ENCODE measurements at regions not wholly inside any gene's neighbourhood (a gene's known extent, or its start where the extent isn't known, plus 50 kb on each side); places are given as distances from the start of the nearest gene placed in this dataset.
A peak's percentile ranks its signal among the peaks of the same experiment; 100 is the strongest.

DNA sequence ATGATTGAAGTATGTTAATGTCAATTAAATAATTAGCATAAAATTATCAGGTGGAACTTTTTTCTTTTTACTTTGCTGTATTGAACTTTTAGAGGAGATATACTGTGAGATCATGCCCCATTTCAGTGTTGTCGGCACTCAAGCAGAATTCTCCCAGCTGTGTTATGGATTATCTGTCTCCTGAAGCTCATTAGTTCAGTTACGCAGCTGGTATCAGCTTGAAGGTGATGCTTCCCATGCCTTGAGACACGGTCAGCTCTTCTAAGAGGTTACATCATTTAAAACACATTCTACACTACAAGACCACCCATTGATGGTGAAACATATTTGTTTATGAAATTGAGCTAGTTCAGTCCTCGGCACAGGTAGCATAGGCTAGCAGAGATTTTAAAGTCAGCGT, 68.9 kb upstream of the PHACTR2 start:
- no peak overlapping the region for H2BK5ac ChIP-seq (ENCODE audit: low read depth, low read length, poor library complexity)
- no peak for DNase-seq
- WGBS (ENCODE audit: extremely low coverage, insufficient coverage, insufficient read length) = no CpG with 5 or more reads among the region's 5 CpGs

DNA sequence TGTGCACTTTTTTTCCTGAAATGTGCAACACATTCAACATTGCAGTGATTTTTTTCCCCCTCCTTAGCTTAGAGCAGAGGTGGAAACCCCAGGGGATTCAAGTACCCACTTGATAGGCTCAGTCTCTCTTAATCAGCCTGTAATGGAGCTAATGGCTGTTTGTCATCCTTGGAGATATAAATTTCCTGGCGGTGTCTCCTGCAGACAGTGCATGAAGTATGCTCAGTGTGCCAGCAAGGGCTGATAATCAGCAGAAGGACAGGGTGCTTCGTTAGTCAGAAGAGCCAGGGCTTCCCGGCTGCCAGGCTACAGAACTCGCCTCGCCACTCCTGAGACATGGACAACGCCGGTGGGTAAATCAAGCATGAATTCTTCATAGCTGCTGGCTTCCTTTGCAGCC, 69.8 kb upstream of the PHACTR2 start:
- H3K27ac ChIP-seq (ENCODE audit: low read depth, low read length) = no peak overlapping the region
- H3K4me3 ChIP-seq (ENCODE audit: low read depth, low read length) = no peak overlapping the region
- no peak overlapping the region for H2AFZ ChIP-seq (ENCODE audit: insufficient read depth, low read length, poor library complexity)
- H3K36me3 ChIP-seq (ENCODE audit: control insufficient read depth in 1 of 2, insufficient read depth in 2 of 2, low read length in 2 of 2) = no peaks in the 10 kb centered on the region
- no peak overlapping the region for H3K18ac ChIP-seq (ENCODE audit: low read length)
- no peak overlapping the region for H3K23ac ChIP-seq (ENCODE audit: low read length)
- no peak overlapping the region for H3K4ac ChIP-seq (ENCODE audit: low read depth, low read length)
- no peaks in the 10 kb centered on the region for H3K4me1 ChIP-seq (ENCODE audit: control insufficient read depth in 1 of 2, insufficient read depth in 2 of 2, low read length in 2 of 2)
- H3K27me3 ChIP-seq (ENCODE audit: insufficient read depth, low read length) = no peaks in the 10 kb centered on the region
- no peak overlapping the region for H2BK5ac ChIP-seq (ENCODE audit: low read depth, low read length, poor library complexity)
- WGBS (ENCODE audit: extremely low coverage, insufficient coverage, insufficient read length) = no CpG with 5 or more reads among the region's 7 CpGs
- H4K91ac ChIP-seq (ENCODE audit: low read depth, low read length) = no peak overlapping the region
- H3K9ac ChIP-seq (ENCODE audit: low read length) = no peak overlapping the region
- no peaks in the 10 kb centered on the region for H3K79me1 ChIP-seq (ENCODE audit: low read length)
- H3K79me2 ChIP-seq (ENCODE audit: control insufficient read depth, insufficient read depth, low read length, poor library complexity) = no peaks in the 10 kb centered on the region
- no peak overlapping the region for H2AK5ac ChIP-seq (ENCODE audit: low read length)
- no peak overlapping the region for H4K12ac ChIP-seq (ENCODE audit: low read depth, low read length)
- no peak overlapping the region for H3K14ac ChIP-seq (ENCODE audit: low read length)
- H3K9me3 ChIP-seq (ENCODE audit: insufficient read depth, low read depth, low read length) = no peaks in the 10 kb centered on the region
- no peak overlapping the region for H2BK12ac ChIP-seq (ENCODE audit: low read length)
- peak in 1 of 2 donors; percentile 27 for DNase-seq
- H2BK120ac ChIP-seq (ENCODE audit: insufficient read depth, low read length, poor library complexity) = no peak overlapping the region
- H4K8ac ChIP-seq (ENCODE audit: low read depth, low read length) = no peak overlapping the region
- no peak overlapping the region for H3K4me2 ChIP-seq (ENCODE audit: low read length)

More for the DNA sequence above, 68.9 kb upstream of the PHACTR2 start:
- no peak overlapping the region for H3K23ac ChIP-seq (ENCODE audit: low read length)
- no peak overlapping the region for H4K8ac ChIP-seq (ENCODE audit: low read depth, low read length)
- H3K4ac ChIP-seq (ENCODE audit: low read depth, low read length) = no peak overlapping the region
- H3K9ac ChIP-seq (ENCODE audit: low read length) = no peak overlapping the region
- no peaks in the 10 kb centered on the region for H3K79me2 ChIP-seq (ENCODE audit: control insufficient read depth, insufficient read depth, low read length, poor library complexity)
- no peak overlapping the region for H2AFZ ChIP-seq (ENCODE audit: insufficient read depth, low read length, poor library complexity)
- H2BK12ac ChIP-seq (ENCODE audit: low read length) = no peak overlapping the region
- H3K4me1 ChIP-seq (ENCODE audit: control insufficient read depth in 1 of 2, insufficient read depth in 2 of 2, low read length in 2 of 2) = no peaks in the 10 kb centered on the region
- no peaks in the 10 kb centered on the region for H3K79me1 ChIP-seq (ENCODE audit: low read length)
- H3K27me3 ChIP-seq (ENCODE audit: insufficient read depth, low read length) = no peaks in the 10 kb centered on the region
- H2AK5ac ChIP-seq (ENCODE audit: low read length) = no peak overlapping the region
- H3K9me3 ChIP-seq (ENCODE audit: insufficient read depth, low read depth, low read length) = no peaks in the 10 kb centered on the region
- no peak overlapping the region for H3K14ac ChIP-seq (ENCODE audit: low read length)
- no peaks in the 10 kb centered on the region for H3K36me3 ChIP-seq (ENCODE audit: control insufficient read depth in 1 of 2, insufficient read depth in 2 of 2, low read length in 2 of 2)
- no peak overlapping the region for H2BK120ac ChIP-seq (ENCODE audit: insufficient read depth, low read length, poor library complexity)
- no peak overlapping the region for H4K12ac ChIP-seq (ENCODE audit: low read depth, low read length)
- no peak overlapping the region for H4K91ac ChIP-seq (ENCODE audit: low read depth, low read length)
- no peak overlapping the region for H3K4me3 ChIP-seq (ENCODE audit: low read depth, low read length)
- H3K4me2 ChIP-seq (ENCODE audit: low read length) = no peak overlapping the region
- H3K27ac ChIP-seq (ENCODE audit: low read depth, low read length) = no peak overlapping the region
- no peak overlapping the region for H3K18ac ChIP-seq (ENCODE audit: low read length)

GRCh38 chr6:143607168-143607567, 70.6 kb upstream of the PHACTR2 start:
- H3K9ac ChIP-seq (ENCODE audit: low read length) = no peak overlapping the region
- H2AFZ ChIP-seq (ENCODE audit: insufficient read depth, low read length, poor library complexity) = no peak overlapping the region
- no peak overlapping the region for H3K27ac ChIP-seq (ENCODE audit: low read depth, low read length)
- H3K14ac ChIP-seq (ENCODE audit: low read length) = no peak overlapping the region
- no peaks in the 10 kb centered on the region for H3K79me1 ChIP-seq (ENCODE audit: low read length)
- no peak overlapping the region for H3K4me2 ChIP-seq (ENCODE audit: low read length)
- H2AK5ac ChIP-seq (ENCODE audit: low read length) = no peak overlapping the region
- H3K79me2 ChIP-seq (ENCODE audit: control insufficient read depth, insufficient read depth, low read length, poor library complexity) = no peaks in the 10 kb centered on the region
- H4K12ac ChIP-seq (ENCODE audit: low read depth, low read length) = no peak overlapping the region
- no peak for DNase-seq
- no peak overlapping the region for H3K23ac ChIP-seq (ENCODE audit: low read length)
- H3K4me3 ChIP-seq (ENCODE audit: low read depth, low read length) = no peak overlapping the region
- H3K27me3 ChIP-seq (ENCODE audit: insufficient read depth, low read length) = no peaks in the 10 kb centered on the region
- H2BK12ac ChIP-seq (ENCODE audit: low read length) = no peak overlapping the region
- no peak overlapping the region for H4K91ac ChIP-seq (ENCODE audit: low read depth, low read length)
- whole genome bisulfite sequencing (ENCODE audit: extremely low coverage, insufficient coverage, insufficient read length) = no CpG with 5 or more reads among the region's 7 CpGs
- no peaks in the 10 kb centered on the region for H3K9me3 ChIP-seq (ENCODE audit: insufficient read depth, low read depth, low read length)
- no peak overlapping the region for H2BK120ac ChIP-seq (ENCODE audit: insufficient read depth, low read length, poor library complexity)
- H3K18ac ChIP-seq (ENCODE audit: low read length) = no peak overlapping the region
- H3K4me1 ChIP-seq (ENCODE audit: control insufficient read depth in 1 of 2, insufficient read depth in 2 of 2, low read length in 2 of 2) = no peaks in the 10 kb centered on the region
- no peak overlapping the region for H2BK5ac ChIP-seq (ENCODE audit: low read depth, low read length, poor library complexity)
- no peaks in the 10 kb centered on the region for H3K36me3 ChIP-seq (ENCODE audit: control insufficient read depth in 1 of 2, insufficient read depth in 2 of 2, low read length in 2 of 2)
- H3K4ac ChIP-seq (ENCODE audit: low read depth, low read length) = no peak overlapping the region
- H4K8ac ChIP-seq (ENCODE audit: low read depth, low read length) = no peak overlapping the region

DNA sequence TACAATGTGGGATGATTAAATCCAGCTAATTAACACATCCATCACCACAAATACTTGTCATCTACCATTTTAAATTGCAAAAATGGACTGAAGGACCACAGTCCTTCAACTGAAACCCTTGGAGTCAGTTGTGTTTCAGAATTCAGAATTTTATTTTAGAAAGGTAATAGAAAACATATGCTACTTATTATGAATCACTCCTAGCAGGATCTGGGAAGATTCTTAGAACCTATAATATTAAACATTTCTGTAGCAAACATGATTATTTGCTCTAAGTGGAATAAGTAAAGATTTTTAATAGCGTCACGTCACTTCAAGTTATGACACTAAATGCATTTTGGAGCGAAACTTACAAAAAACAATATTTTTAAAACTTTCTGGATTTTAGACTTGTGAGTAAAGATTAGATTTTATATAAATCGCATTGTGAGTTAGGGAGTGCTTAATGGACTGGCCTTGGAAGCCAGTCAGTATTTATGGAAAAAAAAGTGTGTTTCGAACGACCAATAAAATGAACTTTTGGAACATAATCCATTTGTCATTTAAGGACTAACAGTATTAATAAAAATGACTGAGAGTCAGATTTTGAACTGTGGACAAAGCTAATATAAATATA, 71.8 kb upstream of the PHACTR2 start:
- H3K79me2 ChIP-seq (ENCODE audit: control insufficient read depth, insufficient read depth, low read length, poor library complexity) = no peaks in the 10 kb centered on the region
- H3K36me3 ChIP-seq (ENCODE audit: control insufficient read depth in 1 of 2, insufficient read depth in 2 of 2, low read length in 2 of 2) = no peaks in the 10 kb centered on the region
- no peak overlapping the region for H3K4me3 ChIP-seq (ENCODE audit: low read depth, low read length)
- H3K27me3 ChIP-seq (ENCODE audit: insufficient read depth, low read length) = no peaks in the 10 kb centered on the region
- H2BK5ac ChIP-seq (ENCODE audit: low read depth, low read length, poor library complexity) = no peak overlapping the region
- H3K79me1 ChIP-seq (ENCODE audit: low read length) = no peaks in the 10 kb centered on the region
- H2BK120ac ChIP-seq (ENCODE audit: insufficient read depth, low read length, poor library complexity) = no peak overlapping the region
- H2AK5ac ChIP-seq (ENCODE audit: low read length) = no peak overlapping the region
- no peak overlapping the region for H2AFZ ChIP-seq (ENCODE audit: insufficient read depth, low read length, poor library complexity)
- WGBS (ENCODE audit: extremely low coverage, insufficient coverage, insufficient read length) = no CpG with 5 or more reads among the region's 6 CpGs
- DNase-seq = no peak
- no peak overlapping the region for H4K12ac ChIP-seq (ENCODE audit: low read depth, low read length)
- no peak overlapping the region for H3K18ac ChIP-seq (ENCODE audit: low read length)
- no peak overlapping the region for H2BK12ac ChIP-seq (ENCODE audit: low read length)
- H3K4ac ChIP-seq (ENCODE audit: low read depth, low read length) = no peak overlapping the region
- no peaks in the 10 kb centered on the region for H3K4me1 ChIP-seq (ENCODE audit: control insufficient read depth in 1 of 2, insufficient read depth in 2 of 2, low read length in 2 of 2)
- H3K14ac ChIP-seq (ENCODE audit: low read length) = no peak overlapping the region
- no peak overlapping the region for H3K9ac ChIP-seq (ENCODE audit: low read length)
- no peak overlapping the region for H4K91ac ChIP-seq (ENCODE audit: low read depth, low read length)
- no peaks in the 10 kb centered on the region for H3K9me3 ChIP-seq (ENCODE audit: insufficient read depth, low read depth, low read length)
- H4K8ac ChIP-seq (ENCODE audit: low read depth, low read length) = no peak overlapping the region
- H3K4me2 ChIP-seq (ENCODE audit: low read length) = no peak overlapping the region
- H3K27ac ChIP-seq (ENCODE audit: low read depth, low read length) = no peak overlapping the region
- no peak overlapping the region for H3K23ac ChIP-seq (ENCODE audit: low read length)

Measured in trophoblast cell (in vitro differentiated cells and primary cell).